ENCODE measurements at regions not wholly inside any gene's neighbourhood (a gene's known extent, or its start where the extent isn't known, plus 50 kb on each side); places are given as distances from the start of the nearest gene placed in this dataset.
"Not testable (repeated sequence)": the region's sequence is repeated elsewhere in the genome, so short reads cannot be mapped to it uniquely, and the experiment has no call there.

- DNase-seq = no peak
These were observed 528.2 kb upstream of the C9orf72 start for GRCh38 chr9:28101509-28101908.

- DNase-seq = no peak
These were observed 531.7 kb upstream of the C9orf72 start for GRCh38 chr9:28105001-28105400.

- no peak for DNase-seq
These were observed 546.9 kb upstream of the C9orf72 start for GRCh38 chr9:28120184-28120583.

GRCh38 chr9:28120626-28121025 is 547.3 kb upstream of the C9orf72 start:
- no peak for DNase-seq

GRCh38 chr9:28121366-28121765 is 548.1 kb upstream of the C9orf72 start:
- no peak for DNase-seq

- DNase-seq = no peak
These were observed 551.6 kb upstream of the C9orf72 start for GRCh38 chr9:28124917-28125316.

- no peak for DNase-seq
These were observed 553.8 kb upstream of the C9orf72 start for GRCh38 chr9:28127101-28127500.

GRCh38 chr9:28134446-28134976 is 561.2 kb upstream of the C9orf72 start:
- no peak for DNase-seq

GRCh38 chr9:28135549-28135948 is 562.3 kb upstream of the C9orf72 start:
- no peak for DNase-seq

- DNase-seq = no peak
These were observed 562.8 kb upstream of the C9orf72 start for GRCh38 chr9:28136113-28136512.

GRCh38 chr9:28147430-28147829 is 574.1 kb upstream of the C9orf72 start:
- DNase-seq = not testable (repeated sequence)

- DNase-seq = not testable (repeated sequence)
These were observed 574.8 kb upstream of the C9orf72 start for GRCh38 chr9:28147923-28148597.

GRCh38 chr9:28149361-28150050 is 576.2 kb upstream of the C9orf72 start:
- DNase-seq = not testable (repeated sequence)

- no peak for DNase-seq
These were observed 581.8 kb upstream of the C9orf72 start for GRCh38 chr9:28155067-28155466.

GRCh38 chr9:28155671-28156070 is 582.4 kb upstream of the C9orf72 start:
- DNase-seq = no peak

- DNase-seq = no peak
These were observed 585.2 kb upstream of the C9orf72 start for GRCh38 chr9:28158451-28158850.

GRCh38 chr9:28163619-28164018 is 590.3 kb upstream of the C9orf72 start:
- DNase-seq = no peak

GRCh38 chr9:28166179-28166578 is 592.9 kb upstream of the C9orf72 start:
- DNase-seq = no peak

- no peak for DNase-seq
These were observed 603.9 kb upstream of the C9orf72 start for GRCh38 chr9:28177142-28177541.

GRCh38 chr9:28177925-28178324 is 604.6 kb upstream of the C9orf72 start:
- DNase-seq = no peak

- no peak for DNase-seq
These were observed 606.6 kb upstream of the C9orf72 start for GRCh38 chr9:28179893-28180292.

- peak; percentile 36 for DNase-seq
These were observed 617.7 kb upstream of the C9orf72 start for GRCh38 chr9:28190981-28191380.

GRCh38 chr9:28197653-28198052 is 624.4 kb upstream of the C9orf72 start:
- DNase-seq = no peak

Data from muscle of arm (tissue), 1 donor.